Lower leg skin (tissue), 4 donors: ENCODE measurements at regions not wholly inside any gene's neighbourhood (a gene's known extent, or its start where the extent isn't known, plus 50 kb on each side); places are given as distances from the start of the nearest gene placed in this dataset.

Experiments
- DNase-seq, 2 donors: peaks; one replicate each; pipeline ENCODE4 v3.0.0-alpha.2; 2019; ENCODE audit warnings: low spot score in 2 of 2
- H3K4me3 ChIP-seq: fragments of 200-600 bp; sonication (generic); 2 replicates; pipeline ENCODE4 v1.5.1; 2017; ENCODE audit warnings: mild to moderate bottlenecking, low read depth; ENCODE audit not compliant: poor library complexity, severe bottlenecking
- POLR2A ChIP-seq, 2 donors: fragments of 450-650 bp; IDR thresholded peaks; one replicate each; pipeline ENCODE4 v1.6.1; 2016 to 2017; ENCODE audit warnings: antibody characterized with exemption in 2 of 2, mild to moderate bottlenecking in 1 of 2, moderate library complexity in 1 of 2
- WGBS, 2 donors: methylation state at CpG; one replicate each; pipeline ENCODE4 v1.1.5; 2018; 5-methylcytosine and 5-hydroxymethylcytosine counted together
- intact Hi-C: fragments of 100-400 bp; cut with DNase I; formaldehyde crosslinking; loops from one replicate; pipeline ENCODE4 v1.15.0; 2023; ENCODE audit warnings: low total_unique reads
- TF ChIP-seq, protein P1 (sequence below), 3 donors: fragments of 450-650 bp; IDR thresholded peaks; one replicate each; pipeline ENCODE4 v1.5.1; 2016; ENCODE audit warnings: antibody characterized with exemption in 3 of 3, mild to moderate bottlenecking in 3 of 3, moderate library complexity in 2 of 3

DNA sequence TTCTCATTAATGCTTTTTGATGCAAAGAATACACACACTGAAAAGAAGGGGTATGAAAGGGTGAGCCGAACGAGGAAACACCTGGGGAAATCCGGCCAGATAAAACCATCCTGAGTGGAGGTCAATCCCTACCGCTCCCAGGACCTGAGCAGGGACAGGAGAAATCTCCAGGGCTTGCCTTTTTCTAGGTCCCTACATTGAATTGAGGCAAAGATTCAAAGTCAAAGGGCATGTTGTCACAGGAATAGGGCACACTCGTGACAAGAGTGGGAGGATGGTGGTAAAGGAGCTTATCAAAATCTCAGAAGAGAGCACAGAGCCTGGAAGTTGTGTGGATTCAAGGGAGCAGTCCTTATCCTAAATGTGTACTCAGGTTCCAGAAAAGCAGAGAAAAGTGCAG is 61.2 kb upstream of the ACKR3 start:
- TF ChIP-seq, protein P1, sequence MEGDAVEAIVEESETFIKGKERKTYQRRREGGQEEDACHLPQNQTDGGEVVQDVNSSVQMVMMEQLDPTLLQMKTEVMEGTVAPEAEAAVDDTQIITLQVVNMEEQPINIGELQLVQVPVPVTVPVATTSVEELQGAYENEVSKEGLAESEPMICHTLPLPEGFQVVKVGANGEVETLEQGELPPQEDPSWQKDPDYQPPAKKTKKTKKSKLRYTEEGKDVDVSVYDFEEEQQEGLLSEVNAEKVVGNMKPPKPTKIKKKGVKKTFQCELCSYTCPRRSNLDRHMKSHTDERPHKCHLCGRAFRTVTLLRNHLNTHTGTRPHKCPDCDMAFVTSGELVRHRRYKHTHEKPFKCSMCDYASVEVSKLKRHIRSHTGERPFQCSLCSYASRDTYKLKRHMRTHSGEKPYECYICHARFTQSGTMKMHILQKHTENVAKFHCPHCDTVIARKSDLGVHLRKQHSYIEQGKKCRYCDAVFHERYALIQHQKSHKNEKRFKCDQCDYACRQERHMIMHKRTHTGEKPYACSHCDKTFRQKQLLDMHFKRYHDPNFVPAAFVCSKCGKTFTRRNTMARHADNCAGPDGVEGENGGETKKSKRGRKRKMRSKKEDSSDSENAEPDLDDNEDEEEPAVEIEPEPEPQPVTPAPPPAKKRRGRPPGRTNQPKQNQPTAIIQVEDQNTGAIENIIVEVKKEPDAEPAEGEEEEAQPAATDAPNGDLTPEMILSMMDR (IDR thresholded peaks at IDR 0.05): no peak
- no peak for TF ChIP-seq POLR2A (IDR thresholded peaks at IDR 0.05)
- H3K4me3 ChIP-seq: no peak overlapping the region
- intact Hi-C loops: no loop called here
- DNase-seq: no peak
- 79 to 82% methylated on average over 5 of the region's 5 CpGs for WGBS, 2 donors

DNA sequence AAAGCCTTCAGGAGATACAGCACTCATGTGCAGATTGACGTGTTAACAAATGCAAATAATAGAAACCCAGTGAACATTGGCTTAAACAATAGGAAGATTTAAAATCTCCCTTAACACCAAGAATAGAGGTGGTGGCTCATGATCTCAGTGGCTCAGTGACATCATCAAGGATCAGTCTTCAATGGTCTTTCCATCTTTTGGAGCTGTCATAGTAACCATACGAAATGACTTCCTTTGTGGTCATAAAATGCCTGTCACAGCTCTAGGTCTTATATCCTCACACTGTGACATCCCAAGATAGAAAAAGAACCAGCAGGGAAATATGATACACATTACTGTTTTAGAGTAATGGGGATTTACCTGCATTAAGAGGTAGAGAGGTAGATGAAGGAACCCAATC is 59.6 kb upstream of the ACKR3 start:
- TF ChIP-seq POLR2A (IDR thresholded peaks at IDR 0.05): no peak
- TF ChIP-seq, protein P1 (IDR thresholded peaks at IDR 0.05): no peak
- intact Hi-C loops: loop anchor here (10.0 kb wide), 1 partner anchor 515 kb away; no protein-coding TSS in a partner anchor
- 73 to 96% methylated on average over 2 of the region's 2 CpGs for WGBS, 2 donors
- DNase-seq: no peak
- no peak overlapping the region for H3K4me3 ChIP-seq

DNA sequence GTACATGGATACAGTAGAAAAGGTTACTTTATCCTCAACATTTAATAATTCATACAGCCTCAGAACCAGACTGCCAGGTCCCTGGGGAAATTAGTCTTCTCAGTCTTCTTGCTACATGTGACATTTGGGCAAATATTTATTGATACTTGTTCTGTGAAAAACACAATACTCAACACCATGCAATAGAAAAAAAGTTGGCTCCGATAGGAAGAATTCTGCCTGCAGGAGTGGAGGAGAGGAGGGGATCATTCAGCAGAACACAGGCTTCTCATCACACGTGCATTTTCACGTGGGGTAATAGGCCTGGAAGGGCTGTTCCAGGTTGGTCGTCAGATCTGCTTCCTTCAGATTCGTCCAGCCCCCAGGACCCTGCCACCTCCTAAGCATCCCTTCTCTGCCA is 58.4 kb upstream of the ACKR3 start:
- DNase-seq: no peak
- 83 to 85% methylated on average over 5 of the region's 5 CpGs for WGBS, 2 donors
- no peak overlapping the region for H3K4me3 ChIP-seq
- no peak for TF ChIP-seq POLR2A (IDR thresholded peaks at IDR 0.05)
- TF ChIP-seq, protein P1 (IDR thresholded peaks at IDR 0.05): no peak
- intact Hi-C loops: loop anchor here (10.0 kb wide), 1 partner anchor 514 kb away; no protein-coding TSS in a partner anchor

DNA sequence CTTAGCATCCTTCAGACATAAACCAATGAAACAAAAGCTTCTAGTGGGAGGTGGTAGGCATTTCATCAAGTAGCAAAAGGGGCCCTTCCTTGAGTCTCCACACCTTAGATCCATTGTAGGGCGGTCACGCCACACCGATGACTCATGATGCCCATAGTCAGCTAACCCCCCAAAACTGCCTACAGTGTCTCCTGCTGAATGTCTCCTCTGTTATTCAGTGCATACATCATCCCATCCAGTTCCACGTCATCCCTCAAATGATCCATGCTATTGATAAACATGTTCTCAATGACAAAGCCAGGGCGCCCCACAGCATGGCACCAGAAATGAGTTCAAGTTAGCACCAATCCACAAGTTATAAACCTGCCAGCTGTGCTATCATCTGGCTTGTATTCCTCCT is 57.4 kb upstream of the ACKR3 start:
- intact Hi-C loops: loop anchor here (10.0 kb wide), 1 partner anchor 513 kb away; no protein-coding TSS in a partner anchor
- no peak for TF ChIP-seq POLR2A (IDR thresholded peaks at IDR 0.05)
- TF ChIP-seq, protein P1 (IDR thresholded peaks at IDR 0.05): no peak
- DNase-seq: no peak
- H3K4me3 ChIP-seq: no peak overlapping the region
- WGBS, 2 donors: 93 to 97% methylated on average over 5 of the region's 5 CpGs

DNA sequence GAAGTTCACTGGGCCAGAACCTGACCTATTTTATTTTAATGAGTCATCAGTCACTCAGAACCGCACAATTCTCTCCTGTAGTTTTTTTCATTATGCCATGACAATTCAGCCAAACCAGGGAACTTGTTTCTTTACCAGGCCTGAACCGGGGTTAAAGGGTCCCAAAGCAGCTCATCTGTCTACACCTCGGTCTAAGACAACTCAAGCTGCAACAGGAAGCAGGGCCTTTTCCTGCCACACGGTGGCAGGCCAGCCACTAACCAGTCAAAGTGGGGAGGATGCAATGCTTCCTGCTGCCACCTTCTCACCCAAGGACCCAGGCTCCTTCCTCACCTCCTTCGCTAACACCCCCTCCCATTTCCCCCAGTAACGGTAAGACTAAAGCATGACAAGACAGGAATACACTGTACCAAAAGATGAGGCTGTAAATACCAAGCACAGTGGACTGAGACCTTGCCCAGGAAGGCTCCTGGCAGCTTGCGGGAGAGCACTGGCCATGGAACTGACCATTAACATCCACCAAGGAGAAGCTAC is 56.7 kb upstream of the ACKR3 start:
- H3K4me3 ChIP-seq: no peak overlapping the region
- intact Hi-C loops: loop anchor here (10.0 kb wide), 1 partner anchor 512 kb away; no protein-coding TSS in a partner anchor
- TF ChIP-seq, protein P1 (IDR thresholded peaks at IDR 0.05): peak in 1 of 3 donors; percentile 68
- no peak for TF ChIP-seq POLR2A (IDR thresholded peaks at IDR 0.05)
- DNase-seq: peak; percentile 29 to 89
- WGBS, 2 donors: 19 to 20% methylated on average over 7 of the region's 7 CpGs

DNA sequence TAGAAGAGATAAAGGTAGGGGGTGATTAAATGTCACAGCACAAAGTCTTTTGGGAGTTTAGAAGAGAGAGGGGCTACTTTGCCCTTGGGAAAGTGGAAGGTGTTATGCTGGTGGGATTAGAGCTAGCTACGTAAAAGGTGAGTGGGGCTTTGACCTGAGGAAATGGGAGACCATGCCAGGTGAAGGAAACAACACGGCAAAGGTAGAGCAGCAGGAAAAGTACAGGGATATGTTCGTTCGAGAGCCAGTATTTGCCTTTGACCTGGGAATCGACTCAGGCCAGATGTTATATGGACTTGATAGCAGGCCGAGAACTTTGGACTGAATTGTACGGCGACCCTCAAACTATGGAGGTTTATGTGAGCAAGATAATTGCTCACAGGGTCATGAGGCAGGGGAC is 55.7 kb upstream of the ACKR3 start:
- intact Hi-C loops: loop anchor here (10.0 kb wide), 1 partner anchor 511 kb away; no protein-coding TSS in a partner anchor
- WGBS, 2 donors: 95% methylated on average over 8 of the region's 8 CpGs
- no peak for TF ChIP-seq POLR2A (IDR thresholded peaks at IDR 0.05)
- TF ChIP-seq, protein P1 (IDR thresholded peaks at IDR 0.05): no peak

More for the DNA sequence above, 55.7 kb upstream of the ACKR3 start:
- no peak for DNase-seq
- no peak overlapping the region for H3K4me3 ChIP-seq
